Upper lobe of right lung (tissue), 1 donor: ENCODE measurements at regions not wholly inside any gene's neighbourhood (a gene's known extent, or its start where the extent isn't known, plus 50 kb on each side); places are given as distances from the start of the nearest gene placed in this dataset.

Experiments used
- ATAC-seq: fragments of 200-7000 bp; cut with Tn5 transposase; one replicate; pipeline ENCODE4 v1.9.1; 2020; ENCODE audit warnings: mild to moderate bottlenecking, moderate library complexity
- DNase-seq: peaks from one replicate; pipeline ENCODE4 v3.0.0-alpha.2; 2020
- H3K27ac ChIP-seq: fragments of 200-600 bp; one replicate; pipeline ENCODE4 v1.8.0; 2022
- H3K27me3 ChIP-seq: fragments of 200-600 bp; one replicate; pipeline ENCODE4 v1.8.0; 2022; ENCODE audit warnings: mild to moderate bottlenecking
- H3K36me3 ChIP-seq: fragments of 200-600 bp; one replicate; pipeline ENCODE4 v1.8.0; 2022
- H3K4me1 ChIP-seq: fragments of 200-600 bp; one replicate; pipeline ENCODE4 v1.8.0; 2022
- H3K4me3 ChIP-seq: fragments of 200-600 bp; one replicate; pipeline ENCODE4 v1.8.0; 2022; ENCODE audit warnings: mild to moderate bottlenecking
- H3K9me3 ChIP-seq: fragments of 200-600 bp; one replicate; pipeline ENCODE4 v1.8.0; 2022
- CTCF ChIP-seq: fragments of 200-600 bp; IDR thresholded peaks from one replicate; pipeline ENCODE4 v1.8.0; 2022; ENCODE audit warnings: antibody characterized with exemption
- intact Hi-C: fragments of 100-400 bp; cut with DNase I; formaldehyde crosslinking; loops from one replicate; pipeline ENCODE4 v1.11.0; 2022
- donor health status: DM: no; HTN: yes; CAD: no; lungs with severe emphysema.

- no peak for ATAC-seq
- Histone ChIP-seq H3K4me3 (no peak overlapping the region), H3K36me3 (no peaks in the 10 kb centered on the region), H3K4me1 (no peaks in the 10 kb centered on the region), H3K27me3 (no peaks in the 10 kb centered on the region), H3K27ac (no peak overlapping the region), H3K9me3 (no peaks in the 10 kb centered on the region)
- no peak for DNase-seq
- intact Hi-C loops = no loop called here
- no peak for TF ChIP-seq CTCF
These were observed 337.0 kb downstream of the CRPPA start for GRCh38 chr7:16084370-16084769.

- no peak for TF ChIP-seq CTCF
- ATAC-seq = no peak
- no peak for DNase-seq
- intact Hi-C loops = no loop called here
- Histone ChIP-seq H3K27ac (no peak overlapping the region), H3K4me1 (no peaks in the 10 kb centered on the region), H3K9me3 (no peaks in the 10 kb centered on the region), H3K27me3 (no peaks in the 10 kb centered on the region), H3K4me3 (no peak overlapping the region), H3K36me3 (no peaks in the 10 kb centered on the region)
These were observed 337.4 kb downstream of the CRPPA start for GRCh38 chr7:16083931-16084330.

- intact Hi-C loops = no loop called here
- Histone ChIP-seq H3K9me3 (no peaks in the 10 kb centered on the region), H3K4me1 (peaks cover 3% of the 10 kb centered on the region), H3K36me3 (no peaks in the 10 kb centered on the region), H3K27ac (no peak overlapping the region), H3K27me3 (no peaks in the 10 kb centered on the region), H3K4me3 (no peak overlapping the region)
- TF ChIP-seq CTCF = no peak
- ATAC-seq (no peak), DNase-seq (no peak)
These were observed 341.2 kb downstream of the CRPPA start for GRCh38 chr7:16080131-16080530.

- intact Hi-C loops = loop anchor here (10.0 kb wide), 1 partner anchor 485 kb away; no protein-coding TSS in a partner anchor
- TF ChIP-seq CTCF = no peak
- H3K4me1 ChIP-seq = peaks cover 3% of the 10 kb centered on the region
- no peaks in the 10 kb centered on the region for H3K9me3 ChIP-seq
- ATAC-seq (no peak), DNase-seq (no peak)
- H3K36me3 ChIP-seq = no peaks in the 10 kb centered on the region
- no peaks in the 10 kb centered on the region for H3K27me3 ChIP-seq
- no peak overlapping the region for H3K27ac ChIP-seq
- no peak overlapping the region for H3K4me3 ChIP-seq
These were observed 341.6 kb downstream of the CRPPA start for GRCh38 chr7:16079723-16080122.

- intact Hi-C loops = loop anchor here (10.0 kb wide), 1 partner anchor 486 kb away; no protein-coding TSS in a partner anchor
- H3K27ac ChIP-seq = no peak overlapping the region
- H3K4me1 ChIP-seq = peaks cover 3% of the 10 kb centered on the region
- H3K36me3 ChIP-seq = no peaks in the 10 kb centered on the region
- no peak overlapping the region for H3K4me3 ChIP-seq
- DNase-seq (no peak), ATAC-seq (peak; percentile 82)
- no peaks in the 10 kb centered on the region for H3K27me3 ChIP-seq
- H3K9me3 ChIP-seq = no peaks in the 10 kb centered on the region
- TF ChIP-seq CTCF = peak; percentile 73
These were observed 343.0 kb downstream of the CRPPA start for GRCh38 chr7:16078076-16078952.
